Stimulated activated CD4-positive, alpha-beta T cell treated with anti-CD3 and anti-CD28 coated beads, TNF-alpha, amount 100 ng/mL, for 24 hours (primary cell): ENCODE measurements at regions not wholly inside any gene's neighbourhood (a gene's known extent, or its start where the extent isn't known, plus 50 kb on each side); places are given as distances from the start of the nearest gene placed in this dataset.
"Not testable (repeated sequence)": the region's sequence is repeated elsewhere in the genome, so short reads cannot be mapped to it uniquely, and the experiment has no call there.

Source experiments
- DNase-seq, 3 experiments: peaks; one replicate each; pipeline ENCODE4 v3.0.0-alpha.2; 2020; ENCODE audit warnings: low read depth in 3 of 3

DNA sequence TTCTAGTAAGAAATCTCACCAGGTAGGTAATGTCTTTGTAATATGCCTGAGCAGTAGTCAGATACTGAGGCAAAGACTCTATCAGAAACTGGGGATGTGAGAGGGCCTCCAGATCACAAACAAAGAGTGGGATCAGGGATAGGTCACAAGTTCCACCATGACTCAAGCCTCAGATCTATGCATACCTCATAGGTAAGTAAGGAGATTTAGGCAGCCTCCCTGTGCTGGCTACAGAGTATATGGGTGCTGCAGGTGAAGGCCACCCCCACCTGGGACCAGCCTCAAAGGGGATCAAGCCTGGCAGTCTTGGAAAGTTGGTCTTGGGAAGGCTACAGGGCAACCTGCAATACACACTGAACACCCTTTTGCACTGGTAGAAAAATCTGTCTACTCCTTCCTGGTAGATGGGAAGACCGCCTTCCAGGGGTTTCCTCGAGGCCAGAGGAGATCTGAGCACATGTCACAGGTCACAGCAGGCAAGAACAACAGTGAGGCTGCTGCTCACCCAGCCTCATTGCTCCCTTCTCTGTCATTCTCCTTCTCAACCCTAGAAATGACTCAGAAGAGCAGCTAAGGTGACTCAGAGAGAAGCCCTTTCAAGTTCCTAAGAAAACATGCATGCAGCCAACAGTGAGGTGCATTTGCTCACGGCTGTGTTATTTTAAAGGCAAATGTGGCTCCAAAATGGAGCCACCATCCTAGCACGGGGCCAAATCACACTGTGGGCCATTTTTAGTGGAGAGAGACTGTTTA is 143.4 kb upstream of the CDKN3 start:
- no peak for DNase-seq

DNA sequence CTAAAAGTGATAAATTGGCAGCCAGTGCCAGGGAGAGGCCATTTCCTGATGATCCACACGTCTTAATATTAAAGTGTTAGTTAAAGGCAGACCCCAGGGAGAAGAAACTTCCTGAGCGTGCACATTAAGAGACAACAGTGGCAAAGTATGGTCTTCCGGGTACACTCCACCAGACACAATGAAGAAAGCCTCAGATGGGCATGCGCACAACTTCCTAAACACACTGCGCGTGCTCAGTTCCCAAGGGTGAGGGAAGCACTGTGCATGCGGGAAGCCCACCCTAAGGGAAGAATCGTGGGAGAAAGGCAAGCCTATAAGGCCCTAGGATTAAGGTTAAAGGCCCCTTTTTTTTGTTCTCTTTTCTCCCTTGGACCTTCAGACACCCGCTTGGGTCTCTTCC is 140.7 kb upstream of the CDKN3 start:
- DNase-seq, result no peak

DNA sequence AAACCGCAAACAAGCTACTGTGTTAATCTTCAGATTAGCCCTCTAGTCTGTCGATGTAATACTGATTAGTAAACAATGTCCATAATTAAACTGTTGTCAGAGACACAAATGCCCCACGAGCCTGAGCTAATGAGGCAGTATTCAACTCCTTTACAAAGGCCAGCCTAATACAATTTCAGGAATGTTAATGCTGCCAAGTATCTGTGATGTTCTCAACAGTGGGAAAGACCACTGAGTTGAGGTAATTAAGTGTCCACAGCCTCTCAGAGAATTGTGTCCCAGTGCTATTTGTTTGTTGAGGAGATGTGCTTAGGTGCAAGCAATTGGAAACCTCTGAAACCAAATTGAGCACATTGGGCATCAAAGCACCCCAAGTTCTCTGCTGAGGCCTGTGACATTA is 139.4 kb upstream of the CDKN3 start:
- DNase-seq, result no peak

DNA sequence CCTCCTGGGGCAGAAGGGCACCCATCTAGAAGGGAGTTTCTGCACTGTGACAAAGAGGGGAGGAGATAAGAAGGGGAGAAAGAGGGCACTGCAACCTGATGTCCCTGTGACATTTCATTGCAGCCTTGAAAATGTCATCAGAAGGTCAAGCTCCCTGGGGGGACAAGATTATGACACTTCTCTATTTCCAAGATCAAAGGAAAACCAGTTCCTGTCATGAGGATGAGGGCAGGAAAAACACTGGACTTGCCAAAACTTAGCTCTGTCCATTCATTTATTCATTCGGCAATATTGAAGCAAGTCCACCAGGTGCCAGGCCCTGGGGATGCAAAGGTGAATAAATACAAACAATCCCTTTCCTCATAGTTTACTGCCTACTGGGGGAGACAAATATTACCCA is 138.4 kb upstream of the CDKN3 start:
- no peak for DNase-seq

DNA sequence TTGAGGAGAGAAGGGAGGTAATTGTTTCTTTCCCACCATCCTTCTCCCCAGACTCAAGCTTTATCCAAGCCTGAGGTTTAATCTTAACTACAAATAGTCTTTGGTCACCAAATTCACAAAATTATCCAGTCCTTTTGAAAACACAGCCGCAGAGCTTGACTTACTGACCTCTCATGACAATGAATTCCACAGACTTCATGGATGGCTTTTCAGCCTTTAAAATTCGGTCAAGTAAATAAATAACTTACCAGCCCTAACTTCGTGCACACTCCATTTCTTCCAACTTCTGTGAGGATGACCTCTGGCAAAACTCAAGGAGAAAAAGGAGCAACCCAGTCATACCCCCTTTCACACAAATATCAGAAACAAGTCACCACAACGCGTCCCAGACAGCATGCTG is 137.0 kb upstream of the CDKN3 start:
- no peak for DNase-seq

DNA sequence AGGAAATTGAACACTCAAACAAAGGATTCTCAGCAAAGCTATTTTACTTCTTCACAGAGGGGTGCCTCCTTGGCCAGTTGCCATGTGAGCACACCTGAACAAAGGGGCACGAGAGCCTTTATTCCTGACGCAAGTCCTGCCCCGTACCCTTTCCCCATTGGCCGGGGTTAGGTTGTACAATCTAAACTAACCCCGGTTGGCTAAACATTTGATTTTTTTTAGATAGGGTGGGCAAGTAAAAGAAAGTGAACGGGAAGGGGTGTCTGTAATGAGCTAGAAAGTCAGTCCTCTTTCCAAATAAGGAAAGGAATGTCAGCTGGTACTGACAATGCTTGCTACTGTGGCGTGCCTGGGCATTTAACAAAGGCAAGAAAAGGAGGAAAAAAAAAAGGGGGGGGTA is 135.5 kb upstream of the CDKN3 start:
- DNase-seq, result no peak

DNA sequence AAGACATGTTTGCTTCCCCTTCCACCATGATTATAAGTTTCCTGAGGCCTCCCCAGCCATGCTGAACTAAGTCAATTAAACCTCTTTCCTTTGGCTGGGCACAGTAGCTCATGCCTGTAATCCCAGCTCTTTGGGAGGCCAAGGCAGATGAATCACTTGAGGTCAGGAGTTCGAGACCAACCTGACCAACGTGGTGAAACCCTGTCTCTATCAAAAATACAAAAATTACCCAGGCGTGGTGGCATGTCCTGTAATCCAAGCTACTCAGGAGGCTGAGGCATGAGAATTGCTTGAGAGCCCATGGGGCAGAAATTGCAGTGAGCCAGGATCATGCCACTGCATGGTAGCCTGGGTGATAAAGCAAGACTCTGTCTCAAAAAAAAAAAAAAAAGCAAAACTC is 130.2 kb upstream of the CDKN3 start:
- not testable (repeated sequence) for DNase-seq

DNA sequence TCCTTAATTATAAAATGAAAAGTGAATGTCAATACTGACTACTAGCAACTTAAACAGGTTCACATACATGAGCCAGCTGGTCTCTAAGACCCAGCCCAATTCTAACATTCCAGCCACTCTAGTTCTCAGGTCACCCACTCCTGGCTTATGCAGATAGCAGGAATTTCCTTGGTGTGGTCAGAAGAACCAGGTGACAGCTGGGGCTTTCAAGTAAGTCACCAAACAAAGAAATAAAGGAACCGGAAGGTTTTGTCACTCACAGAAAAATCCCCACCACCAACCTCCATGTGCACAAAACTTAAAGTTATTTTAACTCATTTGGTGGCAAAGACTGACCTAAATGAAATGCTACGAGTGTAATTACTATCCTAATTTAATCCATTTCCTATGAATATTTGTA is 129.6 kb upstream of the CDKN3 start:
- no peak for DNase-seq

DNA sequence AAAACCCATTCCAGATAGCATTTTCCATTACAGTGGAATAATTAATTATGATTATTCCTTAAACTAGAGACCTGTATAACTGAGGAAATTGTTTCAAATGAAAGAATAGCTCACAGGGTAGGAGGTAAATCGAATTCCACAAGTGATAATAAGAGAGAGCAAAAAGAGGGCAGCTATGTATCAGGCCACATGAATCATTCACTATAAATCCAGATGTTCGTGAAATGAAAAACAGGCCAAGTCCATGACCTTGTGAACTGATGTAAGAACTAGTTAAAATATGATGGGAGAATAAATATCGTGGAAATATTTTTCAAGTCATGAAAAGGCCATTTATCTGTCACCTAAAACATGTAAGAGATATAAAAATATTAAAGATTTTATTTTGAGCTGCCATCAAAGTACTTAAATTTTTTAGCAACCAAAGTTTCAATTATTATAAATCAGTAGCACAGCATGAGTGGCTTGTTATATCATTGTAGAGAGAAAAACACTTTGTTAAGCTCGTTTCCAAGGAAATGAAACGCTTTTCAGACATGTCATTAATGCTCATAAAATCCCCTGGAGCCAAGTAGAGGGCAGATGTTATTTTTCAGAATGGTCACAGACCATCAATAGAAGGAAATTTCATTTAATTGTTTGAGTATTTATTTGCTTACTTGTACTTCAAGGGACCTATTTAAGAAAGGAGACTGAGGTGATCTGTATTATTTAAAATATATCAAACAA is 120.6 kb upstream of the CDKN3 start:
- DNase-seq, result no peak

DNA sequence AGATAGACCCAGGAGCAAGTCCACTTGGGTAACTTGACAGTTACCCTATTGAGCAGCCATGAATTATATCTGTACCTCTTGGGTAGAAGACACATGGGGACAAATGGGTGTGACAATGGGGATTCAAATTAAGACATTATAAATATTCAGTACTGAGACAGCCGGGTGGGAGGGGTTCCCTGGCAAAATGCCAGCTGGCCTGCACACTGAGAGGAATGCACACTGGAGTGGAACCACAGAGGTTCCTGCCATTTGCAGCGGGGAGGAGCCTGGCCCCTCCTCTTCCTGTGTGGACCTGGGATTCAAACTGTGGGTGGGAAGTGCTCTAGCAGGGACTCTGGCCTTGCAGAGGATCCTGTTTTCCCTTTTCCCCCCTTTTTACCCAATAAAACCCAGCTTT is 118.7 kb upstream of the CDKN3 start:
- no peak for DNase-seq

DNA sequence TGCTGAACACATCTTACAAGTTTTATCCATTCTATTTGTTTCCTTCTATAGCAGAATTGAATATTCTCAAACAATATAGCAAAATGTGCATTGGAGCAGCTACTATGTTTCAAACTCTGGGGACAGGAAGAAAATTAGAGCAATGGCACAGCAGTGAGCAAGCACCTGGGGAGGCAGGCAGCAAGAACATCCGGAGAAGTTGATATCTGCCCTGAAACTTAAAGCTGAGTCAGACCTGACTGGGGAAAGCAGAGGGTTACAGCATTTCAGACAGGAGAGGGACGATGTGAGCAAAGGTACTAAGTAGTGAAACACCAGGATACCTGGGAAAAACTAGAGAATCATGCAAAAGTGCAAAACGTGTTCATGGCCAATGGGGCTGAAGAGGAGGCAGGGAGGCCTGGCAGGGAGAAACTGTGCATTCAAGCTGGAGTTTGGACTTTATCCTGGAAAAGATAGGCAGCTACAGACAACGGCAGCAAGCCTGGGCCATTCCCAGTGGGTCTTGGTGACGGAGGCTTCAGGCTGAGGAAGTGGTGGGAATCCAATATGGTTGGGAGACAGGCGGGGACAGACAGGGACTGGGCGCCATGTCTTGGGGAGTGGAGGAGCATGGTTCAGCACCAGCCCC is 118.0 kb upstream of the CDKN3 start:
- no peak for DNase-seq

DNA sequence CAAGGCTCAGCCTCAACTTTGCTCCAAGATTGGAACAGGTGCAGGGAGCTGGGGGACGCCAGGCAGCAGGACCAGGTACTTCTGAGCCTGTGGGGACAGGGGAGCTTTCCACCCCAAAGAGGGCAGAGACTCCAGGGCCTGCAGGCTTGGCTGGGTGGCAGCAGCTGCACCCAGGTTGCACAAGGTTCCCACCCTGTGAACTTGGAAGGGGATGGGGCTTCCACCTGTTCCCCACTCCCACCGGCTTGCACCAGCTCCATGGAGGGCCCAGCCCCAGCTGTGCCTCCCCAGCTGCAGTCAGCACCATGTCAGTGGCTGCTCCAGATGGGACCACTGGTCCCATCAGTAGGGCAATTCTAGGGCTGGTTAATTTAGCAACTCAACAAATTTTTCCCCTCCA is 114.0 kb upstream of the CDKN3 start:
- DNase-seq, result no peak

DNA sequence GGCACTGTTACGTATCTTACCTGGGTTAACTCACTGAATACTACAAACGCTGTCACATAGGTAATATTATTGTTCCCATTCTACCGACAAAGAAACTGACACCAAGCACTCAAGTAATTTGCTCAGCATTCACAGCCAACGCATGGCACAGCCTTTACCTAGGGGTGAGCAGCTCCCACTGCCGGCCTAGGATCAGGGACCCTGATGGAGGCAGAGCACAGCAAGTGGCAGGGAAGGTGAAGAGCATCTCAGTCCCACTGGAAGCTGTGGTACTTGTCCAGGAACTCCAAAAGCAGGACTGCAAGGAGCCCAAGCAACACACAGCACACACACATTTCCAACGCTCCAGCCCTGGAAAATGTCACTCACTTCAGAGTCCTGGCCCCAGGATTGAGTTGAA is 111.8 kb upstream of the CDKN3 start:
- DNase-seq, result no peak

DNA sequence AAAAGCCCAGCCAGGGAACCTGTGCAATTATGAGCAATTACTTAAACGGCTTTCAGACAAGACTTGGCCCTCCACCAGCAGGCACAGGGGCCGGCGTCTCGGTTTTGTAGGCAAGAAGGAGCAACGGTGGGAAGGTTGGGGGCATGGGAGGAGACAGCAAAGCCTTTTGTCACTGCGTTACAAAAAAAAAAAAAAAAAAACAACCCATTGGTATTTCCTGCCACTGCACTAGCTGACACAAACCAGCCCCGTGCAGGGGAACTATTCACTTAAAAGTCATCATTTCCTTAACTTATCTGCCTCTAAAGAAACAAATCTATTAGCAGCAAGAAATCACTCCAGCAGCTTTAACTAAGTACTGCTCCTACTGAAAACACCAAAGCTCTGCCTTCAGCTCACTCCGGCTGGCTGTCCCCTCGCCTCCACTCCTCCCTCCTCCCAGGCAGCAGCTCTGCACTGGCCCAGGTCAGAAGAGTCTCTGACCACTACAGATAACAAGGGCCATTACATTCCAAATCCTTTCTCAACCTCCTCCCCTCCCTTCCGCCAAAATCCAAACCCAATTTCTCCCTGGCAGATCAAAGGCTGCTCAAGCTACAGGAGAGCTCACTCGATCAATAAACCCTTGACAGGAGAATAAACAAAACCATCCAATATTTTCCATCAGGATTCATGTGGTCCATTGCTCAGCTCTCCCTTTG is 105.2 kb upstream of the CDKN3 start:
- no peak for DNase-seq

DNA sequence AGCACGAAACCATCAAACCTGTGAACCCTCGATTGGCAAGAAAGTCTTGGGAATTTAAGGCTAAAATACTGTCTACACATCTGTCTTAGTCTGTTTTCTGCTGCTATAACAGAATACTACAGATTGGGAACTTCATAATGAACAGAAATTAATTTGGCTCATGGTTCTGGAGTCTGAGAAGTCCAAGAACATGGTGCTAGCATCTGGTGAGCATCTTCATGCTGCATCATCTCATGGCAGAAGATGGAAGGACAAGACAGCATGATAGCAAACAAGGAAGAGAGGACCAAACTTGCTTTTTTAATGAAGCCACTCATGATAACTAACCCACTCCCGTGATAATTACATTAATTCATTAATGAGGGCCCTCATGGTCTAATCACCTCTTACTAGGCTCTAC is 102.0 kb upstream of the CDKN3 start:
- no peak for DNase-seq

DNA sequence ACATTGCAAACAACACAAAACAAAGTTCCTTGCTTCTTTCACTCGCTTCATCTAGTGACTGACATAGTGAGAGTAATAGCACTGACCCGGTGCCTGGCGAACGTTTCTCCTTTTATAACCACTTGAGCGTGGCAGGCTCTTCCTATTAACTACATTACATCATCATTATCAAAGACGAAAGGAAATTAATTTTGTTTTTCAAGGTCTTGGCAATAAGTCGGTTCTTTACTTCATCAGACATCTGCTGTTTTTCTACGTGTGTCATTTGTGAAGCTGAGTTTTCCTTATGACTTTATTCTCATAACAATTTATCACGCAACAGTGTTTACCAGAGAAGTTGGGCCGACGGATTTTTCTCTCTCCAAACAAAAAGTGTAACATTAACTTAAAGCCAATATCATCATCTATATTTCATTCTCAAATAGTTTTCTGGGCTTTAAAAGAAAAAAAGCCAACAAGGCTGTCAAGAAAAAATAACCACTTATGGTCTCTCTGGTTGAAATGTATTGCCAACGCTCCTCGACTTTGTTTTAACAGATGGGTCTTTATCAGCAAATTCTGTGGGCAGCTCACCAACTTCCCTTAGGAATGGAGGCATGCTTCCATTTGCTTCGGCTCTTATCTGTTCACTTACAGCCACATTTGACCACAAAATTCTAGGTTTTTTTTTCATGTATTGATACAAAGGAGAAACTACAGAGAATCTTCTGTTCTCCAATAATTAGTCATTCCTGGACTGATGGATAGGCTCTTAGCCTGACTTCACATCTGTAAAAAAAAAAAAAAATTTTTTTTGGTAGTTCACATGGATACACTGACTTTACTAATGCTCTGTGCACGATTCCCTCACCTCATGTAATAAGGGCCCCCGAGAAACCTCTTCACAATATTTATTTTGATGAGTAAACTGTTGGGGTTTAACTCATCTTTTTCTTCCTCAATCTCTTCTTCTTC is 97.1 kb upstream of the CDKN3 start:
- DNase-seq, result no peak

DNA sequence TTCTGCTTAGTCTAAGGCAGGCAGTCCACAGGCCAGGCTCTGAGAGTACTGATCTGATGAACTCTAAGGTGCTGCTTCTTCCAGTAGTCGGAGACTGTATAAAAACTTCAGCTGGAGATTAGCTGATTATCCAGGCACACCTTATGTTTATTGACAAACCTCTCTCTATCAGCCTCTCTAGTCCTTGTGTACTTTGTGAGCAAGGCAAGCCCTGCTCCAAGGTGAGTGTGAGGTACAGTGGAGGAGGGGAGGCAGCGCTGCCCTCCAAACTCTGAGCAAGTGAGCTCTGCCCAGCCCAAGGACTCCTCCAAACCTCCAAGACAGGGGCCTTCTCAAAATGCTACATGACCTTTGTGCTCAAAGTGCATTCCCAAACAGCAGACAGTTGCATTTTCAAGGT is 95.9 kb upstream of the CDKN3 start:
- DNase-seq, result no peak

DNA sequence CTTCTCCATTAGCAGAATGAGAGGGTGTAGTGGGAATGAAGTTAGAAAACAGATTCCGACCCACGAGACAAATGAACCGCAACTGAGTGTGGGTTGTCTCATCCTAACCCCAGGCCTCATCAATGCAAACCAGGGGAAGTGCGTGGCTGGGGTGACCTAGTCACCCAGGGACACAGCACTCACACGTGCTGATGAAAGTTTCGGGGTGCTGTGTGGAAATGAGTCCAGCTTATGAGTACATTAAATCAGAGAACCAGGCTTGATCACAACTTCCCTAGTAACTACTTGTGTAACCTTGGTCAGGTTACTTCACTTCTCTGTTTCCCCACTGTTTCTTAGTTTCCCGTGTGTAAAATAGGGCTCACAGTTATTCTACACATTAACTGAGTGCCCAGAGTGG is 95.4 kb upstream of the CDKN3 start:
- no peak for DNase-seq

DNA sequence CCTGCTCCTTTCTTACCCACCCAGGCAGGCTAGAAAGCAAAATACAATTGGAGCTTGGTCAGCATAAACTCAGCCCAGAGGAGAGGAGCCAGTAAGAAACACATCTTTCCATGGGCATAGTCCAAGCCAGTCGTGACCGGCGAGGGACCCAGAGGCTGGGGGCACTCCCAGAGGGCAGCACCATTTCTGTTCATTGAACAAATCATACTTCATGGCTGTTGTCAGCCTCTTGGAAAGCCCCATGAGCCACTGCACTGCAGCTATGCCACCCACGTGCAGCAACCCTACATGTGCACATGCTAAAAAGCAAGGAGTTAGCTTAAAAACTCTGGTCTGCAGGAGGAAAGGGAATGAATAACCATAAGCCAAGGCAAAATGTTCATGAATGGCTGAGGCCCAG is 90.0 kb upstream of the CDKN3 start:
- no peak for DNase-seq

DNA sequence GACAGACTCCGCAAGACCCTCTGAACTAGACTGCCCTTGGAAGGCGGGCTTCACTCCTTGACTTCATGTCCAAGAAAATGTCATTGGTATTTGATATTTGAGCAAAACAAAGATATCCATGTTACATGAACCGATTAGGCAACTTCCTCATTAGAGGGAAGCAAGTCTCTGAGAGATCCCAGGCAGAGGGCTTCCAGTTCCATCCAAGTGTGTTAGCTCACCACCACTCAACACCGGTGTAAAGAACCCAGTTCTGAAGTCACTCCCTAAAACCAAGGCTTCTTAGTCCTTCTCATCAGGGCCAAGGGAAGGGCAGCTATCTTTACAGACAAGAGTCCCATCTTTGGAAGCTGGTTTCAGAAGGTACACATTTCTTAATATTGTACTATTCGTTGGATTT is 87.2 kb upstream of the CDKN3 start:
- no peak for DNase-seq

DNA sequence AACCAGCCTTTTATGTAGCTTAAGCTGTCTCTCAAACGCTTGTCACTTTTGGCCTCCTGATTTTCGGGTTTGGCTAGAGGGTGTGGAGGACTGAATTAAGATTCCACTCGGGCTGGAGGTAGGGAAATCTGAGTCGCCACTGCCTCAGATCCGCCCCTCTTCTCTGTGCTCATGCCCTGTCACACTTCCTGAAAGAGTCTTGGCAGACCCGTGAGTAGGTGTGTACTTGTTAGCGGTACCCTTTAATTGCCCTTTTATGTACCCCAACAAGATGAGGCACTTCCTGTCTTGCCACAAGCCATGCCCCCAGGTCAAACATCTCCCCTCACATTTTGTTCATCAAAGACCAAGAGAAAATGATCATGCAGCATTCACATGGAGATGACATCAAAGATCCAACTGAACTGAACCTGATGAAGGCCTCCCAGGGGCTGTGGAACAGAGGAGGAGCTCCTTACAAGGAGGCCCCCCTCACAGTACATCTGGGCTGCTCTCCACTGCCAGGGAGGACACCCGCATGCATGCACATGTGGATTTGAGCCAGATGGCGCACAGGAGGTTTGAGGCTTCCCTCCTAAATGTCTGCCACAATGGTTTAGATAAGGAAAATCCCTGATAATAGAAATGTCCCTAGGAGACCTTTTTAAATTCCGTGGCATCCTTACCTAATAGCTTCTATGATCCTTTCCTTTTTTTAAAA is 86.5 kb upstream of the CDKN3 start:
- DNase-seq, result no peak
